MM.1S (cell line): ENCODE measurements at regions not wholly inside any gene's neighbourhood (a gene's known extent, or its start where the extent isn't known, plus 50 kb on each side); places are given as distances from the start of the nearest gene placed in this dataset.

Experiments
- CTCF ChIP-seq: fragments of 300-600 bp; sonication (generic); IDR thresholded peaks from 2 replicates; pipeline ENCODE4 v1.5.1; 2016; ENCODE audit warnings: antibody characterized with exemption, low read length, mixed read lengths
- EZH2phosphoT487 ChIP-seq: fragments of 300-600 bp; sonication (generic); IDR thresholded peaks from 2 replicates; pipeline ENCODE4 v1.6.1; 2018; ENCODE audit warnings: antibody characterized with exemption, low read length

GRCh38 chr12:69030321-69030720 lies 97.3 kb upstream of the CPM start:
- no peak for TF ChIP-seq CTCF
- TF ChIP-seq EZH2phosphoT487, result no peak
